ENCODE measurements at regions not wholly inside any gene's neighbourhood (a gene's known extent, or its start where the extent isn't known, plus 50 kb on each side); places are given as distances from the start of the nearest gene placed in this dataset.

- WGBS (ENCODE audit: insufficient coverage, low coverage, missing lambda C conversion rate), result 0% methylated on average over 4 of the region's 5 CpGs
- H3K27me3 ChIP-seq (ENCODE audit: control insufficient read depth in 2 of 2, insufficient read depth in 2 of 2, low read length in 2 of 2), result peaks cover 0 to 5% of the 10 kb centered on the region in 2 experiments; a peak in 1 of 5 replicates
- no peak overlapping the region for H3K4me3 ChIP-seq
- no peak for TF ChIP-seq HDGF (IDR thresholded peaks at IDR 0.05)
- TF ChIP-seq DPF2 (IDR thresholded peaks at IDR 0.05), result no peak
- no peak for TF ChIP-seq SRSF9 (IDR thresholded peaks at IDR 0.05; ENCODE audit: borderline replicate concordance, low read depth, low read length)
- no peak for TF ChIP-seq FOXP4 (CRISPR knock-in tag; IDR thresholded peaks at IDR 0.05; ENCODE audit: borderline replicate concordance)
- no peak for TF ChIP-seq SMARCA4 (IDR thresholded peaks at IDR 0.05)
- no peak for TF ChIP-seq MAZ (CRISPR knock-in tag; conservative IDR thresholded peaks at IDR 0.05 in 1 of 2, IDR thresholded peaks at IDR 0.05 in 1 of 2)
- no peak for TF ChIP-seq MCM7 (IDR thresholded peaks at IDR 0.05)
- TF ChIP-seq STAT6 (CRISPR knock-in tag; IDR thresholded peaks at IDR 0.05), result no peak
- no peak for TF ChIP-seq GTF2E2 (tag; IDR thresholded peaks at IDR 0.05)
- no peak for TF ChIP-seq CBX3 (IDR thresholded peaks at IDR 0.05; ENCODE audit: borderline replicate concordance in 1 of 2, low read length in 2 of 2)
- TF ChIP-seq KAT8 (IDR thresholded peaks at IDR 0.05; ENCODE audit: low read depth), result no peak
- no peak for TF ChIP-seq PREB (CRISPR knock-in tag; IDR thresholded peaks at IDR 0.05)
Observed at GRCh38 chr12:115243933-115244628, 560.1 kb upstream of the TBX3 start.

More at GRCh38 chr12:115243933-115244628, 560.1 kb upstream of the TBX3 start:
- H3K4me1 ChIP-seq (replicated peaks in 1 of 2; ENCODE audit: control insufficient read depth in 2 of 2, insufficient read depth in 2 of 2, low read length in 2 of 2), result no peaks in the 10 kb centered on the region
- H4K20me1 ChIP-seq (replicated peaks; ENCODE audit: control insufficient read depth, insufficient read depth, low read length), result no peaks in the 10 kb centered on the region
- DNase-seq (ENCODE audit: extremely low read depth in 1 of 4, low spot score in 3 of 4), result no peak
- no peaks in the 10 kb centered on the region for H3K36me3 ChIP-seq (ENCODE audit: control insufficient read depth, insufficient read depth, low read length)
- FAIRE-seq, result no peak
- POLR2A ChIA-PET, result no interaction called here
- H3K27ac ChIP-seq (ENCODE audit: extremely low read depth, low read depth, low read length), result no peak overlapping the region
- BruUV-seq (replicated peaks), result no TSS peak
- H3K9me3 ChIP-seq (replicated peaks; ENCODE audit: control insufficient read depth, insufficient read depth, low read depth, low read length), result no peaks in the 10 kb centered on the region
- intact Hi-C loops (cut with micrococcal nuclease) (no loop called here), in situ Hi-C loops (cut with MboI) (no loop called here)
- no peak overlapping the region for H3K4me2 ChIP-seq (ENCODE audit: insufficient read depth, low read length)
- H3K79me2 ChIP-seq (ENCODE audit: control insufficient read depth, insufficient read depth, low read length), result no peaks in the 10 kb centered on the region
- H2AFZ ChIP-seq (ENCODE audit: low read depth, low read length), result no peak overlapping the region
- no peaks in the 10 kb centered on the region for H3K9me1 ChIP-seq (ENCODE audit: control insufficient read depth, insufficient read depth, low read length)
- no peak overlapping the region for H3K9ac ChIP-seq (ENCODE audit: insufficient read depth in 1 of 2, low read depth in 2 of 2, low read length in 2 of 2)
- CTCF ChIA-PET (ENCODE audit: low intra/inter-chr PET ratio), result no interaction called here
- ATAC-seq, result no peak

Data from K562 (cell line).